HCT116 (cell line): ENCODE measurements at regions not wholly inside any gene's neighbourhood (a gene's known extent, or its start where the extent isn't known, plus 50 kb on each side); places are given as distances from the start of the nearest gene placed in this dataset.

Experiments
- ATAC-seq: fragments of 200-7000 bp; cut with Tn5 transposase; 2 replicates; pipeline ENCODE4 v1.9.1; 2020; ENCODE audit warnings: mild to moderate bottlenecking, moderate library complexity
- BruUV-seq: library from RNA; stranded (reverse); fragments of 400-500 nt; replicated peaks from 2 replicates; lab custom pipeline; 2021; lab: Mats Ljungman, UMichigan
- CTCF ChIA-PET: fragments of 300-600 bp; sonication (Branson Sonifier 250); formaldehyde crosslinking; loops from one replicate; lab custom pipeline; 2021; ENCODE audit warnings: antibody characterized with exemption; lab: Charles Lee
- POLR2A ChIA-PET: fragments of 300-600, 350-600 bp; sonication (Branson Sonifier 250); formaldehyde crosslinking; loops from one replicate; lab custom pipeline; 2021; ENCODE audit warnings: antibody characterized with exemption; lab: Charles Lee
- RAD21 ChIA-PET, 2 experiments: fragments of 300-600 bp; sonication (Branson Sonifier 250); formaldehyde crosslinking; loops; one replicate each; lab custom pipeline; 2023; ENCODE audit warnings: low total read pairs in 2 of 2; ENCODE audit not compliant: uncharacterized antibody in 2 of 2, unreplicated experiment in 2 of 2, low non-redundant PET in 1 of 2; lab: Charles Lee
- DNase-seq: peaks from one replicate; pipeline ENCODE4 v3.0.0-alpha.2; 2010; ENCODE audit warnings: low read depth, low spot score
- H2AFZ ChIP-seq: fragments of 200-600 bp; shearing (Covaris generic), sonication (generic); 2 replicates; pipeline ENCODE4 v1.6.1; 2017; ENCODE audit warnings: low read depth, mixed run types, mixed read lengths, antibody characterized with exemption, low read length; ENCODE audit not compliant: poor library complexity, severe bottlenecking
- H3K27ac ChIP-seq: 2 replicates; pipeline ENCODE4 v1.5.1; 2012; ENCODE audit warnings: low read depth, low read length
- H3K27me3 ChIP-seq: fragments of 200-600 bp; sonication (generic); 2 replicates; pipeline ENCODE4 v1.6.1; 2016; ENCODE audit warnings: mixed run types, low read length, mixed read lengths; ENCODE audit not compliant: insufficient read depth
- H3K36me3 ChIP-seq, 2 experiments: fragments of 200-500 bp in 1 of 2; fragments of 200-600 bp in 1 of 2; sonication (Bioruptor generic) in 1 of 2; sonication (generic) in 1 of 2; 2 replicates each; pipeline versions ENCODE4 v1.5.1 to v1.6.1; 2014 to 2016; ENCODE audit warnings: low read length in 2 of 2, inconsistent platforms in 1 of 2, mixed read lengths in 1 of 2, mixed run types in 1 of 2; ENCODE audit not compliant: insufficient read depth in 2 of 2, control insufficient read depth in 1 of 2
- H3K4me1 ChIP-seq, 2 experiments: fragments of 200-600 bp in 1 of 2; sonication (generic) in 1 of 2; 2 replicates each; pipeline versions ENCODE4 v1.5.1 to v1.6.1; 2012 to 2017; ENCODE audit warnings: low read length in 2 of 2, inconsistent platforms in 1 of 2, mild to moderate bottlenecking in 1 of 2, mixed read lengths in 1 of 2, mixed run types in 1 of 2, moderate library complexity in 1 of 2; ENCODE audit not compliant: insufficient read depth in 2 of 2, control insufficient read depth in 1 of 2
- H3K4me2 ChIP-seq: fragments of 200-600 bp; sonication (generic); 2 replicates; pipeline ENCODE4 v1.6.1; 2017; ENCODE audit warnings: mixed run types, low read length, mixed read lengths
- H3K4me3 ChIP-seq, 2 experiments: fragments of 200-600 bp in 1 of 2; sonication (generic) in 1 of 2; replicated peaks in 1 of 2; 2 replicates each; pipeline ENCODE4 v1.5.1; 2011 to 2016; ENCODE audit warnings: low read length in 2 of 2, control low read depth in 1 of 2, low read depth in 1 of 2, mild to moderate bottlenecking in 1 of 2, mixed read lengths in 1 of 2, mixed run types in 1 of 2
- H3K79me2 ChIP-seq: fragments of 200-600 bp; sonication (generic); 2 replicates; pipeline ENCODE4 v1.6.1; 2017; ENCODE audit warnings: mild to moderate bottlenecking, mixed run types, low read length, moderate library complexity, mixed read lengths; ENCODE audit not compliant: insufficient read depth
- H3K9ac ChIP-seq: fragments of 200-600 bp; sonication (generic); 2 replicates; pipeline ENCODE4 v1.6.1; 2016; ENCODE audit warnings: low read length, mixed read lengths
- H3K9me2 ChIP-seq: fragments of 200-600 bp; sonication (generic), shearing (Covaris generic); 2 replicates; pipeline ENCODE4 v1.6.1; 2017; ENCODE audit warnings: mixed run types, mild to moderate bottlenecking, moderate library complexity; ENCODE audit not compliant: insufficient read depth
- H3K9me3 ChIP-seq, 2 experiments: fragments of 200-500 bp in 1 of 2; fragments of 200-600 bp in 1 of 2; sonication (Bioruptor generic) in 1 of 2; sonication (generic) in 1 of 2; 2 replicates each; pipeline ENCODE4 v1.6.1; 2014 to 2017; ENCODE audit warnings: low read length in 2 of 2, mixed read lengths in 2 of 2, inconsistent platforms in 1 of 2, low read depth in 1 of 2, mild to moderate bottlenecking in 1 of 2, mixed run types in 1 of 2, moderate library complexity in 1 of 2; ENCODE audit not compliant: control insufficient read depth in 1 of 2, insufficient read depth in 1 of 2
- H4K20me1 ChIP-seq: fragments of 200-600 bp; sonication (generic), shearing (Covaris generic); 2 replicates; pipeline ENCODE4 v1.6.1; 2017; ENCODE audit warnings: mixed run types, mild to moderate bottlenecking, moderate library complexity; ENCODE audit not compliant: insufficient read depth
- CBX3 ChIP-seq: IDR thresholded peaks from 2 replicates; pipeline ENCODE4 v1.6.1; 2012; ENCODE audit warnings: low read depth
- ELF1 ChIP-seq: IDR thresholded peaks from 2 replicates; pipeline ENCODE4 v1.6.1; 2012; ENCODE audit warnings: low read depth, borderline replicate concordance
- EZH2phosphoT487 ChIP-seq: fragments of 200-600 bp; IDR thresholded peaks from 2 replicates; pipeline ENCODE4 v1.6.1; 2018; ENCODE audit warnings: antibody characterized with exemption, borderline replicate concordance
- JUND ChIP-seq: IDR thresholded peaks from 2 replicates; pipeline ENCODE4 v1.6.1; 2012
- POLR2A ChIP-seq: IDR thresholded peaks from 2 replicates; pipeline ENCODE4 v1.7.0; 2011; ENCODE audit warnings: borderline replicate concordance; ENCODE audit not compliant: insufficient read depth, insufficient read length; ENCODE audit errors: extremely low read depth
- SIN3A ChIP-seq: IDR thresholded peaks from 2 replicates; pipeline ENCODE4 v1.6.1; 2012; ENCODE audit warnings: low read depth
- SP1 ChIP-seq: IDR thresholded peaks from 2 replicates; pipeline ENCODE4 v1.6.1; 2012; ENCODE audit warnings: low read depth
- TCF7L2 ChIP-seq: IDR thresholded peaks from 2 replicates; pipeline ENCODE4 v1.7.0; 2011; ENCODE audit warnings: borderline replicate concordance, inconsistent platforms; ENCODE audit not compliant: insufficient read depth, insufficient read length; ENCODE audit errors: extremely low read depth
- intact Hi-C: fragments of 100-400 bp; cut with micrococcal nuclease; formaldehyde crosslinking; loops from 2 replicates; pipeline ENCODE4 v1.10.0; 2022
- TF ChIP-seq, protein P1 (sequence below), 3 experiments: fragments of 200-600 bp in 1 of 3; sonication (generic) in 1 of 3; IDR thresholded peaks in 2 of 3; conservative IDR thresholded peaks in 1 of 3; 2 replicates each; pipeline ENCODE4 v1.5.1; 2012 to 2017; ENCODE audit warnings: low read depth in 2 of 3, low read length in 2 of 3, antibody characterized with exemption in 1 of 3, borderline replicate concordance in 1 of 3, control low read depth in 1 of 3, mild to moderate bottlenecking in 1 of 3, mixed read lengths in 1 of 3, mixed run types in 1 of 3, moderate library complexity in 1 of 3; ENCODE audit not compliant: insufficient read depth in 1 of 3
- TF ChIP-seq, protein P2 (sequence below): IDR thresholded peaks from 2 replicates; pipeline ENCODE4 v1.6.1; 2011; ENCODE audit warnings: mild to moderate bottlenecking, low read length, moderate library complexity; ENCODE audit not compliant: insufficient replicate concordance; ENCODE audit errors: extremely low read depth
- TF ChIP-seq, protein P3 (sequence below): IDR thresholded peaks from 2 replicates; pipeline ENCODE4 v1.6.1; 2012; ENCODE audit warnings: low read depth

DNA sequence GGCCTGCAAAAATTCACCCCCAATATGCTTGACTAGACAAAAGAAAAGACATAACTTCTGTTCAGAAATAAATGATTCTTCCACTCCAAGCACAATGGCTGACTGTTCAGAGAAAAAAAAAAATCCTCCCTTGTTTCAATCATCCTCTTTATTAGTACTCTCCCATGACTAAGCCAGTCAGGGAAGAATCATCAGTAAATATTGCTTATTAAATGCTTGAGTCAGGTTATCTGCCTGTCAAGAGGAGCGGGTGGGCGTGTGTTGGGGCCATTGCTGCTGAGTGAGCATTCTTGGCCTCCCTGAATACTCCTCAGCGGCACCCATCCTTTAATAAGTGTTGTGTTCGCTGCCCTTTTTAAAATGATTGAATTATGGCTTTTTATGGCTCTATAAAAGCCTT lies 1334.8 kb upstream of the CELF4 start:
- TF ChIP-seq SIN3A (no peak), JUND (no peak), ELF1 (no peak), SP1 (no peak), EZH2phosphoT487 (no peak), POLR2A (no peak), CBX3 (no peak), TCF7L2 (no peak)
- TF ChIP-seq, protein P1, sequence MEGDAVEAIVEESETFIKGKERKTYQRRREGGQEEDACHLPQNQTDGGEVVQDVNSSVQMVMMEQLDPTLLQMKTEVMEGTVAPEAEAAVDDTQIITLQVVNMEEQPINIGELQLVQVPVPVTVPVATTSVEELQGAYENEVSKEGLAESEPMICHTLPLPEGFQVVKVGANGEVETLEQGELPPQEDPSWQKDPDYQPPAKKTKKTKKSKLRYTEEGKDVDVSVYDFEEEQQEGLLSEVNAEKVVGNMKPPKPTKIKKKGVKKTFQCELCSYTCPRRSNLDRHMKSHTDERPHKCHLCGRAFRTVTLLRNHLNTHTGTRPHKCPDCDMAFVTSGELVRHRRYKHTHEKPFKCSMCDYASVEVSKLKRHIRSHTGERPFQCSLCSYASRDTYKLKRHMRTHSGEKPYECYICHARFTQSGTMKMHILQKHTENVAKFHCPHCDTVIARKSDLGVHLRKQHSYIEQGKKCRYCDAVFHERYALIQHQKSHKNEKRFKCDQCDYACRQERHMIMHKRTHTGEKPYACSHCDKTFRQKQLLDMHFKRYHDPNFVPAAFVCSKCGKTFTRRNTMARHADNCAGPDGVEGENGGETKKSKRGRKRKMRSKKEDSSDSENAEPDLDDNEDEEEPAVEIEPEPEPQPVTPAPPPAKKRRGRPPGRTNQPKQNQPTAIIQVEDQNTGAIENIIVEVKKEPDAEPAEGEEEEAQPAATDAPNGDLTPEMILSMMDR (IDR thresholded peaks at IDR 0.05 in 2 of 3, conservative IDR thresholded peaks at IDR 0.05 in 1 of 3; ENCODE audit: borderline replicate concordance in 1 of 3, insufficient read depth in 1 of 3, low read depth in 2 of 3, low read length in 2 of 3), result no peak
- TF ChIP-seq, protein P2, sequence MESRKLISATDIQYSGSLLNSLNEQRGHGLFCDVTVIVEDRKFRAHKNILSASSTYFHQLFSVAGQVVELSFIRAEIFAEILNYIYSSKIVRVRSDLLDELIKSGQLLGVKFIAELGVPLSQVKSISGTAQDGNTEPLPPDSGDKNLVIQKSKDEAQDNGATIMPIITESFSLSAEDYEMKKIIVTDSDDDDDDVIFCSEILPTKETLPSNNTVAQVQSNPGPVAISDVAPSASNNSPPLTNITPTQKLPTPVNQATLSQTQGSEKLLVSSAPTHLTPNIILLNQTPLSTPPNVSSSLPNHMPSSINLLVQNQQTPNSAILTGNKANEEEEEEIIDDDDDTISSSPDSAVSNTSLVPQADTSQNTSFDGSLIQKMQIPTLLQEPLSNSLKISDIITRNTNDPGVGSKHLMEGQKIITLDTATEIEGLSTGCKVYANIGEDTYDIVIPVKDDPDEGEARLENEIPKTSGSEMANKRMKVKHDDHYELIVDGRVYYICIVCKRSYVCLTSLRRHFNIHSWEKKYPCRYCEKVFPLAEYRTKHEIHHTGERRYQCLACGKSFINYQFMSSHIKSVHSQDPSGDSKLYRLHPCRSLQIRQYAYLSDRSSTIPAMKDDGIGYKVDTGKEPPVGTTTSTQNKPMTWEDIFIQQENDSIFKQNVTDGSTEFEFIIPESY, result no peak
- TF ChIP-seq, protein P3, sequence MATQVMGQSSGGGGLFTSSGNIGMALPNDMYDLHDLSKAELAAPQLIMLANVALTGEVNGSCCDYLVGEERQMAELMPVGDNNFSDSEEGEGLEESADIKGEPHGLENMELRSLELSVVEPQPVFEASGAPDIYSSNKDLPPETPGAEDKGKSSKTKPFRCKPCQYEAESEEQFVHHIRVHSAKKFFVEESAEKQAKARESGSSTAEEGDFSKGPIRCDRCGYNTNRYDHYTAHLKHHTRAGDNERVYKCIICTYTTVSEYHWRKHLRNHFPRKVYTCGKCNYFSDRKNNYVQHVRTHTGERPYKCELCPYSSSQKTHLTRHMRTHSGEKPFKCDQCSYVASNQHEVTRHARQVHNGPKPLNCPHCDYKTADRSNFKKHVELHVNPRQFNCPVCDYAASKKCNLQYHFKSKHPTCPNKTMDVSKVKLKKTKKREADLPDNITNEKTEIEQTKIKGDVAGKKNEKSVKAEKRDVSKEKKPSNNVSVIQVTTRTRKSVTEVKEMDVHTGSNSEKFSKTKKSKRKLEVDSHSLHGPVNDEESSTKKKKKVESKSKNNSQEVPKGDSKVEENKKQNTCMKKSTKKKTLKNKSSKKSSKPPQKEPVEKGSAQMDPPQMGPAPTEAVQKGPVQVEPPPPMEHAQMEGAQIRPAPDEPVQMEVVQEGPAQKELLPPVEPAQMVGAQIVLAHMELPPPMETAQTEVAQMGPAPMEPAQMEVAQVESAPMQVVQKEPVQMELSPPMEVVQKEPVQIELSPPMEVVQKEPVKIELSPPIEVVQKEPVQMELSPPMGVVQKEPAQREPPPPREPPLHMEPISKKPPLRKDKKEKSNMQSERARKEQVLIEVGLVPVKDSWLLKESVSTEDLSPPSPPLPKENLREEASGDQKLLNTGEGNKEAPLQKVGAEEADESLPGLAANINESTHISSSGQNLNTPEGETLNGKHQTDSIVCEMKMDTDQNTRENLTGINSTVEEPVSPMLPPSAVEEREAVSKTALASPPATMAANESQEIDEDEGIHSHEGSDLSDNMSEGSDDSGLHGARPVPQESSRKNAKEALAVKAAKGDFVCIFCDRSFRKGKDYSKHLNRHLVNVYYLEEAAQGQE, result no peak
- Histone ChIP-seq H3K27ac (no peak overlapping the region), H3K9me2 (no peaks in the 10 kb centered on the region), H4K20me1 (no peaks in the 10 kb centered on the region), H3K9ac (no peak overlapping the region), H3K36me3 (no peaks in the 10 kb centered on the region), H3K9me3 (peaks cover 4% of the 10 kb centered on the region in 2 experiments; a peak in 2 of 4 replicates), H3K79me2 (no peaks in the 10 kb centered on the region), H3K27me3 (no peaks in the 10 kb centered on the region), H3K4me1 (no peaks in the 10 kb centered on the region), H2AFZ (no peak overlapping the region), H3K4me3 (no peak overlapping the region), H3K4me2 (no peak overlapping the region)
- no TSS peak for BruUV-seq
- ATAC-seq, result no peak
- no peak for DNase-seq
- intact Hi-C loops, result no loop called here
- CTCF ChIA-PET, result no interaction called here
- POLR2A ChIA-PET, result no interaction called here
- RAD21 ChIA-PET, result no interaction called here
